ENCODE measurements at regions not wholly inside any gene's neighbourhood (a gene's known extent, or its start where the extent isn't known, plus 50 kb on each side); places are given as distances from the start of the nearest gene placed in this dataset.

DNA sequence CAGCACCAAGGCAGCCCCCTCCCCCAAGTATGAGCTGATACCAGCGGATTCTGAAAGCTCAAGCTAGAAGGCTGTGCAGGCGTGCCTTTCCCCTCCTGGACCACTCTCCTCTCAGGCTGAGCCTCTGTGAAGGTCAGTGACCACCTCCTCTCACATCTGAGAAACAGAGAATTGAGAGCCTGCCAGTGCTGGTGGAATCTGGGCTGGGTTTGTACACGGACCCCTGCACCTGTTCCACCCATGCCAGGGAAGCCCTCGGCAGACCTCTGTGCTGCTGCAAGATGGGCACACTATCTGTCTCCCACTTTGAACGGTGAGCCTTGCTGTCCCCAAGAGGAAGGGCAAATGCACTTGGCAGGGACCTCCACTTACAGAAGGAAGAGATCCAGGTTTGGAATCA is 54.7 kb upstream of the SDK2 start:
- TF ChIP-seq, protein P1, sequence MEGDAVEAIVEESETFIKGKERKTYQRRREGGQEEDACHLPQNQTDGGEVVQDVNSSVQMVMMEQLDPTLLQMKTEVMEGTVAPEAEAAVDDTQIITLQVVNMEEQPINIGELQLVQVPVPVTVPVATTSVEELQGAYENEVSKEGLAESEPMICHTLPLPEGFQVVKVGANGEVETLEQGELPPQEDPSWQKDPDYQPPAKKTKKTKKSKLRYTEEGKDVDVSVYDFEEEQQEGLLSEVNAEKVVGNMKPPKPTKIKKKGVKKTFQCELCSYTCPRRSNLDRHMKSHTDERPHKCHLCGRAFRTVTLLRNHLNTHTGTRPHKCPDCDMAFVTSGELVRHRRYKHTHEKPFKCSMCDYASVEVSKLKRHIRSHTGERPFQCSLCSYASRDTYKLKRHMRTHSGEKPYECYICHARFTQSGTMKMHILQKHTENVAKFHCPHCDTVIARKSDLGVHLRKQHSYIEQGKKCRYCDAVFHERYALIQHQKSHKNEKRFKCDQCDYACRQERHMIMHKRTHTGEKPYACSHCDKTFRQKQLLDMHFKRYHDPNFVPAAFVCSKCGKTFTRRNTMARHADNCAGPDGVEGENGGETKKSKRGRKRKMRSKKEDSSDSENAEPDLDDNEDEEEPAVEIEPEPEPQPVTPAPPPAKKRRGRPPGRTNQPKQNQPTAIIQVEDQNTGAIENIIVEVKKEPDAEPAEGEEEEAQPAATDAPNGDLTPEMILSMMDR (IDR thresholded peaks at IDR 0.05), result no peak
- TF ChIP-seq POLR2A (IDR thresholded peaks at IDR 0.05), result no peak
- H3K4me3 ChIP-seq, result no peak overlapping the region
- ATAC-seq (no peak), DNase-seq (no peak)
- H3K9me3 ChIP-seq, result peaks cover 0 to 4% (median 0%) of the 10 kb centered on the region in 12 donors
- no peaks in the 10 kb centered on the region for H3K4me1 ChIP-seq
- peaks cover 0 to 9% (median 0%) of the 10 kb centered on the region in 9 donors for H3K27me3 ChIP-seq
- H3K36me3 ChIP-seq, result no peaks in the 10 kb centered on the region
- intact Hi-C loops (cut with DNase I), result no loop called here
- no peak overlapping the region for H3K27ac ChIP-seq
- 60 to 86% (median 71%) methylated on average over 2 to 5 of the region's 5 CpGs for WGBS, 4 donors

DNA sequence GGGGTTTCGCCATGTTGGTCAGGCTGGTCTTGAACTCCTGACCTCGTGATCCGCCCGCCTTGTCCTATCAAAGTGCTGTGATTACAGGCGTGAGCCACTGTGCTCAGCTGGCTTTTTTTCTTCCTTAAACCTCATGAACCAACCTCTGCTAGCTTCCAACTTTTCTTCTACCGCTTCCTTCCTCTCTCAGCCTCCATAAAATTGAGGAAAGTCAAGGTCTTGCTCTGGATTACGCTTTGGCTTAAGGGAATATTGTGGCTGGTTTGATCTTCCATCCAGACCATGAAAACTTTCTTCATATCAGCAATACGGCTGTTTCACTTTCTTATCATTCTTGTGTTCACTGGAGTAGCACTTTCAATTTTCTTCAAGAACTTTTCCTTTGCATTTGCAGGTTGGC is 57.5 kb upstream of the SDK2 start:
- intact Hi-C loops (cut with DNase I), result loop anchor here in 1 of 10 donors (10.0 kb wide), 1 partner anchor 57 kb away; the partner anchor contains the start of gene SDK2
- ATAC-seq, result no peak
- Histone ChIP-seq H3K27me3 (peaks cover 0 to 12% (median 0%) of the 10 kb centered on the region in 9 donors), H3K4me1 (no peaks in the 10 kb centered on the region), H3K36me3 (no peaks in the 10 kb centered on the region), H3K27ac (no peak overlapping the region), H3K9me3 (peaks cover 0 to 4% (median 0%) of the 10 kb centered on the region in 12 donors), H3K4me3 (no peak overlapping the region)
- TF ChIP-seq, protein P1 (IDR thresholded peaks at IDR 0.05), result no peak
- no peak for TF ChIP-seq POLR2A (IDR thresholded peaks at IDR 0.05)
- no peak for DNase-seq
- WGBS, 4 donors, result 77 to 88% (median 85%) methylated on average over 8 of the region's 8 CpGs

DNA sequence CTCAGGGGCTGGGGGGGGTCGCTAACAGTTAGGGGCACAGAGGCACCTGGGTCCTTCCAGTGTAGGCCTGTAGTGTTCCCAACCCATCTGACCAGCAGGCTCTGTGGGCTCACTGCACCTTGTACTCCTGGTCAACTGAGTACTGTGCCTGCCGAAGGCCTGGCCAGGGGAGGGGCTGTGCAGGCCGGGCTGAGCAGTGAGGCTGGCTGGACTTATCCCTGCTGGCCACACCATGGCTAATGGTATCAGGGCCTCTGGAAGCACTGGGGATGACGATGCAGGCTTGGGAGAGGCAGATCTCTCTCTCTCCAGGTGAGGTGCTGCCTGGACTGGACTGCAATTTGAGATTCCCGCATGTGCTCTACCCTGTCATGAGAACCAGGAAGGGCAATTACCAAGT is 58.9 kb upstream of the SDK2 start:
- no peaks in the 10 kb centered on the region for H3K36me3 ChIP-seq
- H3K27ac ChIP-seq, result no peak overlapping the region
- no peak overlapping the region for H3K4me3 ChIP-seq
- H3K27me3 ChIP-seq, result peaks cover 0 to 15% (median 0%) of the 10 kb centered on the region in 9 donors
- 64 to 76% (median 70%) methylated on average over 3 to 5 of the region's 5 CpGs for WGBS, 4 donors
- H3K4me1 ChIP-seq, result no peaks in the 10 kb centered on the region
- TF ChIP-seq, protein P1 (IDR thresholded peaks at IDR 0.05), result no peak
- TF ChIP-seq POLR2A (IDR thresholded peaks at IDR 0.05), result no peak
- peaks cover 0 to 9% (median 0%) of the 10 kb centered on the region in 12 donors for H3K9me3 ChIP-seq
- DNase-seq (peak in 1 of 5 donors; percentile 6), ATAC-seq (no peak)
- intact Hi-C loops (cut with DNase I), result loop anchor here in 1 of 10 donors (10.0 kb wide), 1 partner anchor 58 kb away; the partner anchor contains the start of gene SDK2

DNA sequence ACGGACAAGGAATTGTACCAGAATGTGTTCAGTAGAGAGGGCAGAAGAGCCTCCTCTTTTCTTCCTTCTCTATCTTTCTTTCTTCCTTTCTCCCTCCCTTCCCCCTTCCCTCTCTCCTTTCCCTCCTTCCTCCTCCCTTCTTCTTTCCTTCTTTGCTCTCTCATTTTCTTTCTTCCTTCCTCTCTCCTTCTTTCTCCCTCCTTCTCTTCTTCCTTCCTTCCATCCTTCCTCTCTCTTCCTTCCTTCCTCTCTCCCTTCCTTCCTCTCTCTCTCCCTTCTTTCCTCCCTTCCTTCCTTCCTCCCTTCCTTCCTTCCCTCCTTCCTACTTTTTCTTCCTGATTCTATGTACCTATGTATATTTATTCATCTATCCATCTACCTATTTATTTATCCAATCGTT is 59.7 kb upstream of the SDK2 start:
- Histone ChIP-seq H3K4me3 (no peak overlapping the region), H3K36me3 (no peaks in the 10 kb centered on the region), H3K27ac (no peak overlapping the region), H3K27me3 (peaks cover 0 to 15% (median 0%) of the 10 kb centered on the region in 9 donors), H3K4me1 (no peaks in the 10 kb centered on the region), H3K9me3 (peaks cover 0 to 9% (median 0%) of the 10 kb centered on the region in 12 donors)
- 66 to 87% (median 81%) methylated on average over 2 of the region's 2 CpGs for WGBS, 4 donors
- DNase-seq (no peak), ATAC-seq (no peak)
- TF ChIP-seq, protein P1 (IDR thresholded peaks at IDR 0.05), result no peak
- TF ChIP-seq POLR2A (IDR thresholded peaks at IDR 0.05), result no peak
- intact Hi-C loops (cut with DNase I), result loop anchor here in 1 of 10 donors (10.0 kb wide), 1 partner anchor 59 kb away; the partner anchor contains the start of gene SDK2
